ENCODE measurements at regions not wholly inside any gene's neighbourhood (a gene's known extent, or its start where the extent isn't known, plus 50 kb on each side); places are given as distances from the start of the nearest gene placed in this dataset.

- no peak for DNase-seq
- H3K9me3 ChIP-seq: no peaks in the 10 kb centered on the region
- no peaks in the 10 kb centered on the region for H3K36me3 ChIP-seq
- no peak for TF ChIP-seq POLR2A (IDR thresholded peaks at IDR 0.05)
- TF ChIP-seq CTCF (IDR thresholded peaks at IDR 0.05): no peak
- no peak overlapping the region for H3K4me3 ChIP-seq
- H3K27ac ChIP-seq: no peak overlapping the region
- H3K27me3 ChIP-seq: no peaks in the 10 kb centered on the region
- H3K4me1 ChIP-seq: no peaks in the 10 kb centered on the region
These were observed 155.5 kb upstream of the ACVR2A start for GRCh38 chr2:147689220-147689909.

GRCh38 chr2:147688242-147688641, 156.6 kb upstream of the ACVR2A start:
- Histone ChIP-seq H3K27me3 (no peaks in the 10 kb centered on the region), H3K36me3 (no peaks in the 10 kb centered on the region), H3K4me1 (no peaks in the 10 kb centered on the region), H3K9me3 (no peaks in the 10 kb centered on the region), H3K4me3 (no peak overlapping the region), H3K27ac (no peak overlapping the region)
- DNase-seq: no peak
- no peak for TF ChIP-seq POLR2A (IDR thresholded peaks at IDR 0.05)
- TF ChIP-seq CTCF (IDR thresholded peaks at IDR 0.05): no peak

GRCh38 chr2:147686365-147686764, 158.5 kb upstream of the ACVR2A start:
- no peak overlapping the region for H3K4me3 ChIP-seq
- H3K36me3 ChIP-seq: no peaks in the 10 kb centered on the region
- TF ChIP-seq CTCF (IDR thresholded peaks at IDR 0.05) (no peak), POLR2A (IDR thresholded peaks at IDR 0.05) (no peak)
- no peak overlapping the region for H3K27ac ChIP-seq
- H3K4me1 ChIP-seq: no peaks in the 10 kb centered on the region
- H3K9me3 ChIP-seq: no peaks in the 10 kb centered on the region
- DNase-seq: no peak
- no peaks in the 10 kb centered on the region for H3K27me3 ChIP-seq

DNA sequence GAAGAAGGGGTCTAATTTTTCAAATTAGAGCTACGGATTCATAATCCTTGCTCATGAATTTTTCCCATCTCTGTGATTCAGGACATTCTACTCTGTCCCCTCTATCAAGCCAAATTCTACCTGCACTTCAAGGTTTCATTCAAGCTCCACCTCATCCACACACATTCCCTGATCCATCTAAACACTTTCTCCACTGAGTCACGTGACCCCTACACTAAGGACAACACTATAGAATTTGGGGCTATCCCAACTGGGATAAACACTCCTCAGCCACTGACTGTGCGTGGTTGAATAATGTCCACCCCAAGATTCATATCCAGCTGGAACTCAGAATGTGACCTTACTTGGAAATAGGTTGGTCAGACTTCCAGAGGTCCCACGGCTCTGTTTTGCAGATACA, 159.9 kb upstream of the ACVR2A start:
- TF ChIP-seq CTCF (IDR thresholded peaks at IDR 0.05) (no peak), POLR2A (IDR thresholded peaks at IDR 0.05) (no peak)

GRCh38 chr2:147683380-147683779, 161.4 kb upstream of the ACVR2A start:
- H3K4me1 ChIP-seq: no peaks in the 10 kb centered on the region
- H3K9me3 ChIP-seq: no peaks in the 10 kb centered on the region
- DNase-seq: no peak
- no peak overlapping the region for H3K4me3 ChIP-seq
- no peak overlapping the region for H3K27ac ChIP-seq
- no peaks in the 10 kb centered on the region for H3K27me3 ChIP-seq
- H3K36me3 ChIP-seq: no peaks in the 10 kb centered on the region
- TF ChIP-seq CTCF (IDR thresholded peaks at IDR 0.05) (no peak), POLR2A (IDR thresholded peaks at IDR 0.05) (no peak)

More for the DNA sequence above, 159.9 kb upstream of the ACVR2A start:
- Histone ChIP-seq H3K27me3 (no peaks in the 10 kb centered on the region), H3K27ac (no peak overlapping the region), H3K36me3 (no peaks in the 10 kb centered on the region), H3K9me3 (no peaks in the 10 kb centered on the region), H3K4me3 (no peak overlapping the region), H3K4me1 (no peaks in the 10 kb centered on the region)
- no peak for DNase-seq

DNA sequence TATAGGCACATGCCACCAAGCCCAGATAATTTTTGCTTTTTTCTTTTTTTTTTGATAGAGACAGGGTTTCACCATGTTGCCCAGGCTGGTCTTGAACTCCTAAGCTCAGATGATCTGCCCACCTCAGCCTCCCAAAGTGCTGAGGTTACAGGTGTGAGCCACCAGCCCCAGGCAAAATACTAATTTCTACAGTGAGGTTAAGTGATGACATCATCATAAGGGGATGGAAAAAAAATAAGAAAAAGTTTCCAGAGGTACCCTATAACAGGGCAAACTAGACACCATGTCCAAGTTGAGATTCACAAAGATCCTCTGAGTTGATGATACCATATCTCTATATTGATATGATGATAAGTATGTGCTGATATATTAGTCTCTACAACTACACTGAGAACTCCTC, 163.7 kb upstream of the ACVR2A start:
- Histone ChIP-seq H3K36me3 (no peaks in the 10 kb centered on the region), H3K9me3 (no peaks in the 10 kb centered on the region), H3K4me1 (no peaks in the 10 kb centered on the region), H3K4me3 (no peak overlapping the region), H3K27me3 (no peaks in the 10 kb centered on the region), H3K27ac (no peak overlapping the region)
- DNase-seq: no peak
- TF ChIP-seq POLR2A (IDR thresholded peaks at IDR 0.05) (no peak), CTCF (IDR thresholded peaks at IDR 0.05) (no peak)

All from Peyer's patch (tissue), 4 donors.